HEK293T (cell line): ENCODE measurements at regions not wholly inside any gene's neighbourhood (a gene's known extent, or its start where the extent isn't known, plus 50 kb on each side); places are given as distances from the start of the nearest gene placed in this dataset.

Source experiments
- CTCF ChIA-PET: fragments of 350-600 bp; formaldehyde crosslinking; extraction: SDS; loops from one replicate; lab custom pipeline; 2021; ENCODE audit warnings: antibody characterized with exemption, inconsistent platforms; lab: Yijun Ruan, JAX
- POLR2A ChIA-PET: fragments of 350-600 bp; formaldehyde crosslinking; extraction: SDS; loops from one replicate; lab custom pipeline; 2020; ENCODE audit warnings: antibody characterized with exemption, inconsistent platforms; lab: Yijun Ruan, JAX
- DNase-seq: peaks from one replicate; pipeline ENCODE4 v3.0.0; 2012; ENCODE audit warnings: mixed read lengths; ENCODE audit errors: extremely low spot score
- ARNT ChIP-seq: fragments of 450-650 bp; IDR thresholded peaks from 2 replicates; pipeline ENCODE4 v1.6.1; 2017; ENCODE audit warnings: mild to moderate bottlenecking
- BHLHE40 ChIP-seq: fragments of 450-650 bp; IDR thresholded peaks from 2 replicates; pipeline ENCODE4 v1.6.1; 2016; ENCODE audit warnings: mild to moderate bottlenecking, moderate library complexity, borderline replicate concordance
- CTBP1 ChIP-seq: fragments of 450-650 bp; IDR thresholded peaks from 2 replicates; pipeline ENCODE4 v1.6.1; 2016; ENCODE audit warnings: borderline replicate concordance
- ELF4 ChIP-seq: fragments of 450-650 bp; IDR thresholded peaks from 2 replicates; pipeline ENCODE4 v1.6.1; 2017; ENCODE audit warnings: antibody characterized with exemption
- FOXA1 ChIP-seq: fragments of 450-650 bp; IDR thresholded peaks from 2 replicates; pipeline ENCODE4 v1.6.1; 2016; ENCODE audit warnings: mild to moderate bottlenecking
- FOXK2 ChIP-seq: fragments of 450-650 bp; IDR thresholded peaks from 2 replicates; pipeline ENCODE4 v1.6.1; 2016; ENCODE audit warnings: mild to moderate bottlenecking
- FOXM1 ChIP-seq: fragments of 450-650 bp; IDR thresholded peaks from 2 replicates; pipeline ENCODE4 v1.6.1; 2017; ENCODE audit warnings: mild to moderate bottlenecking, borderline replicate concordance
- HDGF ChIP-seq: fragments of 450-650 bp; IDR thresholded peaks from 2 replicates; pipeline ENCODE4 v1.6.1; 2017; ENCODE audit warnings: antibody characterized with exemption, borderline replicate concordance
- L3MBTL2 ChIP-seq: fragments of 450-650 bp; conservative IDR thresholded peaks from 2 replicates; pipeline ENCODE4 v1.6.1; 2016; ENCODE audit warnings: mild to moderate bottlenecking
- LEF1 ChIP-seq: fragments of 450-650 bp; IDR thresholded peaks from 2 replicates; pipeline ENCODE4 v1.6.1; 2017; ENCODE audit warnings: mild to moderate bottlenecking, borderline replicate concordance
- NFRKB ChIP-seq: fragments of 450-650 bp; IDR thresholded peaks from 2 replicates; pipeline ENCODE4 v1.6.1; 2016; ENCODE audit warnings: mild to moderate bottlenecking, moderate library complexity
- PKNOX1 ChIP-seq: fragments of 450-650 bp; IDR thresholded peaks from 2 replicates; pipeline ENCODE4 v1.6.1; 2016
- SP1 ChIP-seq: fragments of 450-650 bp; IDR thresholded peaks from 2 replicates; pipeline ENCODE4 v1.6.1; 2017
- SUZ12 ChIP-seq: fragments of 450-650 bp; IDR thresholded peaks from 2 replicates; pipeline ENCODE4 v1.6.1; 2016; ENCODE audit warnings: mild to moderate bottlenecking
- TARDBP ChIP-seq: fragments of 450-650 bp; IDR thresholded peaks from 2 replicates; pipeline ENCODE4 v1.6.1; 2016
- ZNF384 ChIP-seq: fragments of 450-650 bp; IDR thresholded peaks from 2 replicates; pipeline ENCODE4 v1.6.1; 2016

- no peak for DNase-seq
- CTCF ChIA-PET, result interaction anchor here (0.9 kb wide), 1 partner anchor 71 kb away, joined by 3 read pairs; no protein-coding TSS in a partner anchor
- POLR2A ChIA-PET, result no interaction called here
- TF ChIP-seq ARNT, result no peak
Measured at GRCh38 chr14:34027130-34027989, 76.5 kb upstream of the EGLN3 start.

DNA sequence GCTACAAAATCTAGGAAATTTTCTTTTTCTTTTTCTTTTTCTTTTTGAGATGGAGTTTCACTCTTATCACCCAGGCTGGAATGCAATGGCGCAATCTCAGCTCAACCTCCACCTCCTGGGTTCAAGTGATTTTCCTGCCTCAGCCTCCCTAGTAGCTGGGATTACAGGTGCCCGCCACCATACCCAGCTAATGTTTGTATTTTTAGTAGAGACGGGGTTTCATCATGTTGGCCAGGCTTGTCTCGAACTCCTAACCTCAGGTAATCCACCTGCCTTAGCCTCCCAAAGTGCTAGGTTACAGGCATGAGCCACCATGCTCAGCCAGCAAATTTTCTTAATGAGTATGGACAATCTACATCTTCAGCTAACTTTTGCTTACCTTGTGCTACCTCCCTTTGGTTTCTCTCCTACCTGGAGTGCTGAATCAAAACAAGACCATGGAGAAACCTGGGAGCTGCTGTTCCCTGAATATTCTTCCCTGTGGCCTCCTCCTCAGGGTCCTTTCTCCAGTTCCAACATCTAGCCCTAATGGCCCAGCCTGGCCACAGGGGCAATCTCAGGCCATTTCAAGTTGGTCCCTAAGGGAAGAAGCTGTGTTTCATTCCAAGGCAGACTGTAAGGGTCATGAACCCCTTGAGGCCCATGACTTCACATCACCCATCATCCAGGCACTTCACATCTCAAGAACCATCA, 74.6 kb upstream of the EGLN3 start:
- POLR2A ChIA-PET, result no interaction called here
- CTCF ChIA-PET, result interaction anchor here (0.6 kb wide), 1 partner anchor 1096 kb away, joined by 4 read pairs; no protein-coding TSS in a partner anchor
- no peak for TF ChIP-seq SP1
- no peak for TF ChIP-seq FOXK2
- TF ChIP-seq HDGF, result no peak
- no peak for TF ChIP-seq BHLHE40
- TF ChIP-seq NFRKB, result no peak
- no peak for TF ChIP-seq ZNF384
- TF ChIP-seq SUZ12, result no peak
- TF ChIP-seq PKNOX1, result no peak
- TF ChIP-seq FOXM1, result no peak
- TF ChIP-seq CTBP1, result no peak
- no peak for TF ChIP-seq ELF4
- no peak for TF ChIP-seq FOXA1
- TF ChIP-seq ARNT, result no peak
- no peak for TF ChIP-seq L3MBTL2
- TF ChIP-seq LEF1, result no peak
- no peak for DNase-seq

- ChIA-PET POLR2A (no interaction called here), CTCF (interaction anchor here (0.6 kb wide), 1 partner anchor 1096 kb away, joined by 4 read pairs; no protein-coding TSS in a partner anchor)
- TF ChIP-seq SP1 (no peak), ARNT (no peak), FOXA1 (no peak), FOXM1 (no peak), ZNF384 (no peak), PKNOX1 (no peak), L3MBTL2 (no peak), HDGF (no peak), BHLHE40 (no peak), CTBP1 (no peak), SUZ12 (no peak), LEF1 (no peak), FOXK2 (no peak), TARDBP (no peak), NFRKB (no peak), ELF4 (no peak)
- no peak for DNase-seq
Measured at GRCh38 chr14:34024768-34025144, 73.9 kb upstream of the EGLN3 start.

- POLR2A ChIA-PET, result no interaction called here
- TF ChIP-seq ZNF384 (no peak), BHLHE40 (no peak), ELF4 (no peak), ARNT (no peak)
Measured at GRCh38 chr14:34023824-34024767, 73.2 kb upstream of the EGLN3 start.

DNA sequence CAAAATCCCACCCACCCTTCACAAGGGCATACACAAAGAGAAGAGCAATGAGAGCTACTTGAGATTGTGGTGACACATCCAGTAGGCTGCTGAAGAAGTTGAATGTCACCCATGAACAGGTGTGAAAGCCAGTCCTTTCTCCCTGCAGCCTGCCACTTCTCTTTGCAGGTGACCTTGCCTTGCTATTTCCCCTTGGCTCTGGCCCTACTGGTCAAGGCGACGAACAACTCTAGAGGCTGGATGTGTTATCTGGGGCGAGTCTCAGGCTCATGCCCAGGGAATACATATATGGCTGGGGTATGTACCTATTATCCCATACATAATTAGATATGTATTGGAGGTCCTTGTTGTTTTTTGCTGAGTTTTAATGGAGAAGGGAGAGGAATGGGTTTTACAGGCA, 70.2 kb upstream of the EGLN3 start:
- TF ChIP-seq FOXK2 (no peak), LEF1 (no peak), ARNT (no peak), SP1 (no peak), L3MBTL2 (no peak), ZNF384 (no peak), FOXM1 (no peak), ELF4 (no peak), FOXA1 (no peak)
- CTCF ChIA-PET, result no interaction called here
- DNase-seq, result no peak
- POLR2A ChIA-PET, result no interaction called here

More at GRCh38 chr14:34023824-34024767, 73.2 kb upstream of the EGLN3 start:
- CTCF ChIA-PET, result no interaction called here
- DNase-seq, result no peak

DNA sequence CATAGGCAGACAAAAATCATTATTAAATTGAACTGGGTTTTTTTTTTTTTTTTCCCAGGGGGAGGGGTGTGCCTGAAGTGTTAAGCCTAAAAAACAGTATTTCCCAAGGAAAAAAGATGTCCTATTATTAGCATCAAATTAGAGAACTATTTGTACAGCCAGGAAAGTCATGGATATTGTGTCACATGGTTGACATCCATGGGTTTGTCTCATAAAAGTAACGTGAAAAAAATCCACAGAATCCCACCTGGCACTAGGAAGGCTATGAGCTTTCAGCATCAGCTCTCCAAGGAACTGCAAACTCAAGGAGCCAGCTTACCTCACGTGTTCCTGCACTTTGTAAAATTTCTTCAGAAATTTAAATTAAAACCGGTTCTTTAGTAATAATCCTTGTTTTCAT, 69.1 kb upstream of the EGLN3 start:
- no peak for DNase-seq
- TF ChIP-seq FOXK2 (no peak), TARDBP (no peak), NFRKB (no peak), L3MBTL2 (no peak), CTBP1 (no peak), HDGF (no peak), LEF1 (no peak), ZNF384 (no peak), ARNT (no peak), BHLHE40 (no peak), SP1 (no peak), PKNOX1 (no peak), FOXM1 (no peak), ELF4 (no peak), SUZ12 (no peak)
- ChIA-PET CTCF (no interaction called here), POLR2A (no interaction called here)
